Pulmonary artery endothelial cell (primary cell): ENCODE measurements at regions not wholly inside any gene's neighbourhood (a gene's known extent, or its start where the extent isn't known, plus 50 kb on each side); places are given as distances from the start of the nearest gene placed in this dataset.
"Not testable (repeated sequence)": the region's sequence is repeated elsewhere in the genome, so short reads cannot be mapped to it uniquely, and the experiment has no call there.

Source experiments
- DNase-seq: peaks from one replicate; pipeline ENCODE4 v3.0.0-alpha.2; 2011; ENCODE audit warnings: low read depth, low spot score

DNA sequence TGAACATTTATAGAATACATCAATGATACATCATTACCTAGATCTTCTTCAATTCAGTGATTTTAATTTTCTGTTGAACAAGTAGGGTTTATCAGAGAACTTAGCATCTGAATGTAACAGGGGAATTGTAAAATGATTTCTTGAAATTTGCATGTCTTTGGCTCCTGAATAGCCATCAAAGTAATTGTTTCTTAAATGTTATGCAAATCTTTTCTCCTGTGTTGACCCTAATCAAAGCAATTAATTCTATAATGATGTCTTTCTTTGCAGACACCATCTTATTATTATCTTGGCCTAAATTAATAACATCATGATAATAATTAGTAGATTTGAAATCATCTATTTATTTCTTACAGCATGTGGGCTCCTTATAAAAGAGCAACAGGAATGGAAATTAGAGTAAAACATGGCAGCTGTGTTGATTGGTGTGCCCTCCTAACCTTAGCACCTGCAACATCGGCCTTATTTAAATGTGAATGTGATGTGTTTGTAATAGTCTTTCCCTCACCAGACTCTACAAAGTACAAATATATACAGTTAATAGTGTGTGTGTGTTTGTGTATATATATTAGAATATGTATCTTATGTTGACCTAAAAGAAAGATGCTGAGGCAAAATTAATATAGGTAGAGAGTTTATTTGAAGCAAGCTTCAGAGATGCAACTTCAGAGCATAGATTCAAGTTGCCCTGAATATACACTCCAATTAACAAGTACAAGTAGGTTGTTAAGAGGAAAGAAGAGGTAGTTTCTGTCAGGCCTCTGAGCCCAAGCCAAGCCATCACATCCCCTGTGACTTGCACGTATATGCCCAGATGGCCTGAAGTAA, 328.0 kb upstream of the TECRL start:
- no peak for DNase-seq

DNA sequence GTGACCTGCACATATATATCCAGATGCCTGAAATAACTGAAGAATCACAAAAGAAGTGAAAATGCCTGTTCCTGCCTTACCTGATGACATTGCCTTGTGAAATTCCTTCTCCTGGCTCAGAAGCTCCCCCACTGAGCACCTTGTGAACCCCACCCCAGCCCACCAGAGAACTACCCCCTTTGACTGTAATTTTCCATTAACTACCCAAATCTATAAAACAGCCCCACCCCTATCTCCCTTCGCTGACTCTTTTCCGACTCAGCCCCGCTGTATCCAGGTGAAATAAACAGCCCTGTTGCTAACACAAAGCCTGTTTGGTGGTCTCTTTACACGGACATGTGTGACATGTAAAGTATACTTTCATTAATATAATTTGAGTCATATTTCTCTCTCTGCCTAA, 320.3 kb upstream of the TECRL start:
- no peak for DNase-seq

DNA sequence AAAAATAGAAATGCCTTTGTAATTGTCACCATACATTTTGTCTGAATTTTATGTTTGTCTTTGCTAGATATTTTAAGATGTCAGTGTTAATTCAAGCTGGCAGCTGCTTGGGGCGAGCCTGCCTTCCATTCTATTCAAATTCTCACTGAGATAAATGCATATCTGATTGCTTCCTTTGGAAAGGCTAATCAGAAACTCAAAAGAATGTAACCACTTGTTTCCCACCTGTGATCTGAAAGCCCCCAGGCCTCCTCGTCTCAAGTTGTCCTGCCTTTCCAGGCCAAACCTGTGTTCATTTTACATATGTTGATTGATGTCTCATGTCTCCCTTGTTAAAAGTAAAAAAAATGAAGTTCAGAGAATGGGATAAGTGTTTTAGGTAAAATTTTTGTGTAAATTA, 318.7 kb upstream of the TECRL start:
- DNase-seq = no peak

DNA sequence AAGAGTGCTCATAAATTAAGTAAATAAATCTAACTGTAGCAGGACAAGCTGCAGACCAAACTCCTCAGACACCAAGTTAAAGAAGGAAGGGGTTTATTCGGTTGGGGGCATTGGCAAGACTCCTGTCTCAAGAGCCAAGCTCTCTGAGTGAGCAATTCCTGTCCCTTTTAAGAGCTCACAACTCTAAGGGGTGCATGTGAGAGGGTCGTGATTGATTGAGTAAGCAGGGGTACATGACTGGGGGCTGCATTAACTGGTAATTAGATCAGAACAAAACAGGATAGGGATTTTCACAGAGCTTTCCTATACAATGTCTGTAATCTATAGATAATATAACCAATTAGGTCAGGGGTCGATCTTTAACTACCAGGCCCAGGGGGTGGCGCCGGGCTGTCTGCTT, 318.1 kb upstream of the TECRL start:
- not testable (repeated sequence) for DNase-seq

DNA sequence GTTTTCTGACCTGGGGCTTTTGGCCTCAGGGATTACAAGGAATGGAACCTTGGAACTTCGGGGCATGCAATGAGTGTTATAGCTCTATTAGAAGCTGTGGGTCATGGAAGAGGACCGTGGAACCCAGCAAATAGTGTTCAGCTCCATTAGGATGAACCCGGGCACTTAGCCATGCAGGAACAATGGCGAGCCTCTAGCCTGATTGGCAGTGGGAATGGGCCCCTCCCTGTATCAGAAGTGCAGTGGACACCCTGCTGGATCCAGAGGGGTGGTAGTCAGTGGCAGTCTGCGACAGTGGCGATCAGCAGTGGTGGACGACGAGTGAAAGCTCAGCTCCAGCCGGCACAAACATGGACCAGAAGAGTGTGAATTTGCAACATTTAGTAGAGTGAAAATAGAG, 315.4 kb upstream of the TECRL start:
- DNase-seq = no peak

DNA sequence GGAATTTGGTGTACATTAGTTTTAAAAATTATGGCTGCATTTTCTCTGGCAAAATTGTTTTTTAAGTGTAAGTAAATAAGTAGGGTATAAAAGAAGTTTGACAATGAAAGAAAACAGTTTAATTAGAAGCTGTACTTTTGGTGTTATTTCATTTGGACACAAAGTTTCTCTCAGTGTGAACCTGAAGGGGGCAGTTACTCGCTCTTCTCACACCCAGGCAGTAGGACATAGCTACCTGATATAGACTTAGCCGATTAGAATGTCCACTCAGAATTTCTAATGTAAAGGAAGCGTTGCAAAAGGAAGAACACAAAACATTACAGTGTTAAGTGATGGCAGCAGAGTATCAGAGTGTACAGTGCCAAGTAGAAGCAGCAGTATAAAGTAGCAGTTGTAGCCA, 311.9 kb upstream of the TECRL start:
- no peak for DNase-seq

DNA sequence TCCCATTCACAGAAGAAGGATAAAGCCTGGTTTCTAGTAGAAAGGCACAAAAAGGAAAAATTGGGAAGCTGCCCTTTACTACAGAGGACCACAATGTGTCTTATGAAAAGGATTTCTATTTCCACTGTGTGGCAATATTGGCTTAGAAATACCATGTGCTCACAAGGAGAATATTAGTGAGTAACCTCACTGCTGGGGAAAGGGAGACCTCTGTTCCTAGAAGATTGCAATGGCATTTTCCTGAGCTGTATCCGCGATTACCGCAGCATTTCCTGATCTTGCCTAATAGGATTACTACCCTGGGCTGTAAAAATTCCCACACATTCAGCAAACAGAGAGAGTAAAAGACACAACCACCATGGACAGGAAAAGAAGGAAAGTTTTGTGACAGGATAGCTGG, 308.8 kb upstream of the TECRL start:
- no peak for DNase-seq

DNA sequence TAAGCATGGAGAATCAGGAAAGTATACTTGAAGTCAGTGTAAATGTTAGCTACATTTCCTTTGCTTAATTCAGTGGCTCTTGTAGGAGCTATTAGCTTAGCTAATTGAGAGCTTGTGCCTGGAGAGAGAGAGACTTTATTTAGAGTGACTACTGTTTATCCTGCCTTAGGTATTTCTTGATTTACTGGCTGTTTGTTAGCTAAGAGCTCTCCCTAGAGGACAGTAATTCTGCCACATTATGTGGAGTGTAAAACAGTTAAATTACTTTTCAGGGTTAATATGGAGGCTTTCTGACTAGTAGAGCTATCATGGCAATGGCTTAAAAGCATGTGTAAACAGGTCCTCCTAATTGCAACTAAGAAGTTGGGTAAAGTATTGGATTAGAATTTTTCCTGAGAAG, 306.5 kb upstream of the TECRL start:
- DNase-seq = no peak

DNA sequence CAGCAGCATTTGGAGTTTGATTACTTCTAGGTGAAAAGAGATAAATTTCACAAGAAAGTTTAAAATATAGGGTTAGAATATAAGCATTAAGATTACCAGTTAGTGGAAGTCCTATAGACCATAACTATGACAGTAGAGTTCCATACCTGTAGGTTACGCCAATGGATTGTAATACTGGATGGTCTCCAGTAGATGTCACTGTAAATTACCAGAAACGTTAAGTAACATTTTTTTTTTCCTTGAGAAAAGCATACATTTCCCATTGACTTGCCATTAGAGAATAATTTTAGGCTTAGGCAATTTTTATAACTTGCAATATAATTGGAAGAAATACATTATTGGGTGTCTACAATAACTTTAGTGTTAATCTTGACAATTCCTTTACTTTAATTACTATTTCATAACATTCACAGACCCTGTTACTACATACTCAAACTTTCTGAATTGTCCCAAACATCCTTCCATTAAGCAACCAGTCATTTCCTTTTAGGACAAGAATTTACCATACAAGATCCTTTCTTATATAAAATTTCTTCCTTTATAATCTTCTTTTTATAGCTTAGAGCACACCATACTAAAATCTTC, 304.1 kb upstream of the TECRL start:
- DNase-seq = no peak

DNA sequence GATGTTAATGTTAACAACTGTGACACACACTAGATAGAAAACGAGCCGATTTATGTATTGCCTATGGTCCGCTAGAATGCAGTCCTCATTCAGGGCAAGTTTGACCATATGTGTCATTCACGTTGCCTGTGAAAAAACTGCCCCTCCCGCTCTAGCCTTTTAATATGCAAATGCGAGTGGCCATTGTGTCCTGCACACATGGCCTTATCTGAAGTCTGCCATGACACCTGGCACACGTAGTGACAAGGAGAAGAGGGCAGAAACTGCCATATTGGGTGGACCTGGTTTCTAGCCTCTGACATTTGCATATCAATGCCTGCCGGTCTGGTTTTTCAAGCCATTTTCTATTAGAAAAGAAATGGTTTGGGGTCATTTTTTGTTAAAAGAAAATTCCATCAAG, 303.3 kb upstream of the TECRL start:
- DNase-seq = no peak

DNA sequence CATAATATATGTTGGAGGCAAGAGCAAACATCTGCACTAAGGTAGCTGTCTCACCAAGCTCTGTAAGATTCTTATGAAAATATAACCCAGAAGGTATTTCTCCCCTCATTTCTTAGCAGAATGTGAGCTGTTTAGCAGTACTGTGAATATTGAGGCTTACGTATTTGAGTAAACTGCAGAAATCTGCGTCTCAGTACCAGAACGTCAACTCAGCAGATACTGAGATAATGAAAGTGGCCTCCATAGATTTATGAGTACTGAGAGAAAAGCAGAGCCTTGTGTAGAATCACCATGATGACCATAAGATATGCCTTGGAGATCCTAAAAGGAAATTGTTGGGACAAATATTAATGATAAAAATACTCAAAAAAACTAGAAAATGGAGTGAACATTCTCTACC, 296.7 kb upstream of the TECRL start:
- DNase-seq = no peak

DNA sequence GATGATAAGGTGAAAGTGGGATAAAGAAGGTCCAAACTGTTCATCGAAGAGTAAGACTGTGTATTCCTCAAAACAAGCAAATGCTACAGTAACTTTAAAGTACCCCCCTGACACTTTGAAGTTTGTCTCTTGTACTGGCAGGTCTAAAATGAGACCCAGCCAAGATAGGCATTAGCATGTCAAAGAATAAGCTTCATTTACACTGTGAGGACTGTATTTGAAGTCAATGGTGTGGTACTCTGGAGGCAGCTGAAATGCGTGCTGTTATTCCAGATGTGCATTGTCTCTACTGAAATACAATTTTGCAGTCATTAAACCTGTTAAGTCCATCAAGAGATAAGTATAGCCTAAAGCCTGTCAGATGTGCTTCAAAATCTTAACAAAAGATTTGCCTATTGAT, 288.9 kb upstream of the TECRL start:
- DNase-seq = no peak

DNA sequence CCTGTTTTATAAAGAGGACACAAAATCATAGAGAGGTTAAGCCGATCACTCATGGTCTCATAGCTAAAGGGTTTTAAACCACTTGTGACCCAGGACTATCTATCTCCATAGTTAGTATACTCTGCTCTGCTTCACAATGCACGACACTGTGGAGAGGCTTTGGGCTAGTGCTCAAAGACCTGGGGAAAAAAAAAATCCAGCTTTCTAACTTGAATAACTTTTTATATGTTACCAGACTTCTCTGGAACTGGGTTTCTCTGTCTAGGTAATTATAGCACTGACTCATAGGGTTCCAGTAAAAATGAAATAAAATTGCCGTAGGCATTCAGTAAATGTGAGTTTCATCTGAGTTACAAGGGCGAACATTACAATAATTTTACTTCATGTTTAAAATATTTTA, 273.7 kb upstream of the TECRL start:
- DNase-seq = no peak

DNA sequence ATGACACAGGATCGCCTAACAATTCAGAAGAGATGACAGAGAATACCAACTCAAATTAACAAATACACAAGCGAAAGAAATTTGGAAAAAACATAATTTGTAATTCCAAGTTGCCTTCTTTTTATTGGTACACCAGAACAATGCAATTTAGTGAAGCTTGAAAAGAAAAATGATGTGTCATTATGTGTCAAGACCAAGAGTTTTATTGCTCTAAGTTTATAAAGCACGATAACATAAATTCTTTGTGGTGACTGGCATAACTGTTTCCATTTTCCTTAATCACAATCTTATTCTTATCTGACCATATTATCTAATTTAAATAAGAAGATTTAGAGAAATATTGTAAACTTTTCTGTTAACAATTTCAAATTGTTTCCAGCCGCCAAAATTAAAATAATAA, 273.2 kb upstream of the TECRL start:
- no peak for DNase-seq

DNA sequence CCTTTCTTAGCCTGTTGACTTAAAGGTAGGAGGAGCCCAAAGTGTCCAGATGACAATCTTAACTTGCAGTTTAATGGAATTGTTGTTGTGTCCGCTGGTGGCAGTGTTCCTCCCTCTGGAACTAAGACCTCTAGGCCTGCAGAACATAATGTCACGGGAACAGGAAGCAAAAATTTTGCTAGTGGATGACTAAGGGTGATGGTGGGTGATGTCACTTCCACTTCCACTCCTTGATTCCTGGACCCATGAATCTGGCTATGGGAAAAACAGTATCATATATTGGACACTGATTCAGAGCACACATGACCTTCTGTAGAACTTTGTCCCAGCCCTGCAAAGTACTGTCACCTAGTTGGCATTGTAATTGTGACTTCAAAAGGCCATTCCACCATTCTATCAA, 263.9 kb upstream of the TECRL start:
- DNase-seq = not testable (repeated sequence)

DNA sequence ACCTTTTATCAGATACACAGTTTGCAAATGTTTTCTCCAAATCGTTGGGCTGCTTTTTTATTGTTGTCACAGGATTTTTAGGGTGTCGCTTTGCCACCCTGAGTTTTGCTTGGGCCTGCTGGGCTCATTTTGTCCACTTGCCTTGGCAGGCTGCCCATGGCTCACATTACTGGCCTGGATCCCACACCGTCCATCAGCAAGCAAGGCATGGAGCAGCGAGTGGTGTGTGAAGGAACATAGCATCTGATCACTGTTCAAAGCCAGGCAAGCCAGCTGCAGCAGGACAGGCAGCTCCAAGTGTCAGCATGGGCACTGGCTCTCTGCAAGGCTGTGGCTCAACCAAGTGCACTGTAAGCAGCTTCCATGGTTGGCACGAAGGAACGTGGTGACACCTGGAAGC, 261.4 kb upstream of the TECRL start:
- no peak for DNase-seq

DNA sequence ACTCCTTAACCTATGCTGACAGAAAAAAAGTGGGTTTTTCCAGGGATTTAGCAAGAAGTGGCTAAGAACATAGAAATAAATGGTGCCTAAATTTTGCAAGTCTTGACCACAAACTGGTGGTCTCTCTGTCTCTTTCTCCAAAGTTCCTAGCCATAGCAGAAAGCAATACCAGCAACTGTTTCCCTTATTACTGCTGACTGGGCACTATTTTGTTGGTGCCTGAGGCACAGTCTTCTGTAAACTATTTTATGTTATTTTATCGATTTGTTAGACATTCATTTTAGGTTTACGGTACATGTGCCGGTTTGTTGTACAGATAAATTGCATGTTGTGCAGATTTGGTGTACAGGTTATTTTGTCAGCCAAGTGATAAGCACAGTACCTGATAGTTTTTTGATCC, 234.6 kb upstream of the TECRL start:
- DNase-seq = no peak

DNA sequence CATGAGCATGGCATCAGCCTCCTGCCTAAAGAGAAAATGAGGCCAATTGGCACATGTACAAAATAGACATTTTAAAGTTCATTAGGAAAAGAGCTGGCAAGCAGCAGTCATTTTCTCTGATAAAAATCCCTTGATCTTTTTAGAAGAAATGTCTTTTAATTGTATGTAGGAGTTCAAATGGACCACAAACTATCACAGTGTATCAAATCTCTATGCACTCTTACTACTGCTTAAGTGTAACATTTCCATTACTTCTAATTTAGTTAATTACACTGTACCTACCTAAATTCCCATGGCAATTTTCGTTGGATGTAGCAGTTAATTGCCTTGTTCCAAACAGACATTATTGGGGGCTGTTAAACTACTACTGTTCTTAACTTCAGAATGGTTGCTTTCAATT, 233.7 kb upstream of the TECRL start:
- DNase-seq = no peak

DNA sequence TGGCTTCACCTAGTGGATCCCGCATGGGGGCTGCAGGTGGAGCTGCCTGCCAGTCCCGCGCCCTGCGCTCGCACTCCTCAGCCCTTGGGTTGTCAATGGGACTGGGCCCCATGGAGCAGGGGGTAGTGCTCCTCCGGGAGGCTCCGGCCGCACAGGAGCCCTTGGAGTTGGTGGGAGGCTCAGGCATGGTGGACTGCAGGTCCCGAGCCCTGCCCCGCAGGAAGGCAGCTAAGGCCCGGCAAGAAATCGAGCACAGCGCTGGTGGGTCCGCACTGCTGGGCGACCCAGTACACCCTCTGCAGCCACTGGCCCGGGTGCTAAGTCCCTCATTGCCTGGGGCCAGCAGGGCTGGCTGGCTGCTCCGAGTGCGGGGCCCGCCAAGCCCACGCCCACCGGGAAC, 231.2 kb upstream of the TECRL start:
- not testable (repeated sequence) for DNase-seq

DNA sequence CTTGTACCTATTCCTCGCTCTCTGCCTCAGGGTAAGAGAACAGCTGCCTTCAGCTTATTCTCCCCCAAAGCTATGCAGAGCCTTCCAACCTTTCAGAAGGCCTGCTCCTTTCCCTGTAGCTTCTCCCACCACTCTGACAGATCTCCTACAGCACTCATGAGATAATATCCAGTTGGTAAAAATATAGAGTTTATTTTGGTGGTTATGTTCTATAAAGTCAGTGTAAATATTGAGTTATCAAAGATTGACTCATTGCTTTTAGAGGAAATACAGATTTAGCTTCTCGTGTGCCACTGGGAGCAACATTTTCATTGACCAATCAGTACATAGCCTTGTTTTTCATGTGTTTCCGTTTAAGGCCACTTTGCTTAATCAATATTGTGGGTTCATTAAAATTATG, 216.2 kb upstream of the TECRL start:
- DNase-seq = no peak

DNA sequence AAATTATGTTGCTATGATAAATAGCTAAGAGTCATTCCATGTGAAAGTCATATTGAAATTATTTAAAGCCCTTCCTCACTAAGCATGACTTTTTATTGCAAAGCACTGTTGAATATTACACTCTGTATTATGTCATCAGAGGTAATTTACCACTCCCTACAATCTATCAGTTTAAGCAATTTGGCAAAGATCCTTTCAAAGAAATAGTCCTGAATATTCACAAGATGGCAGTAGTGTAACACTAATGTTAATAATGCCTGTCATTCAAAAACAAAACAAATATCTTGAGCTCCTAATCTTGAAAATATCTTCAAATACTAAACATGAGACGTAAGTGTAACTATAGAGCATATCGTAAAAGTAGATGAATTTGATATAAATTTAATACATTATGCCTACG, 208.6 kb upstream of the TECRL start:
- DNase-seq = no peak

DNA sequence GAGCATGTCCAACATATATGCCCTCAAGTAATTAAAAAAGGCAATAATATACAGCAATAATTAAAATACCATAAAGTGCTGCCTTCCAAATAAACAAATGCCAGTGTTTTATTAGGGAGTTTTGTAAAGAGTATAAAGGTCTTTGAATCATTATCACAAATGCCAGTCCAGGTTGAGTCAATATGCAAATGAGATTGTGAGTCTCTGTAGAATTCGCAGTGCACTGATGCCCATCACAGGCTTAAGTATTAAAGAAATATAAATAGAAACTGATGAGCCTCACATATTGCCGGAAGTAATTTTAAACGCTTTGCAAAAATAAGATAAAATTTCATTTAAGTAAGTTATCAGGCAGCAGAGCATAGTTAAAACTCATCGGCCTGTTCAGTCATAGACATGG, 205.0 kb upstream of the TECRL start:
- no peak for DNase-seq

DNA sequence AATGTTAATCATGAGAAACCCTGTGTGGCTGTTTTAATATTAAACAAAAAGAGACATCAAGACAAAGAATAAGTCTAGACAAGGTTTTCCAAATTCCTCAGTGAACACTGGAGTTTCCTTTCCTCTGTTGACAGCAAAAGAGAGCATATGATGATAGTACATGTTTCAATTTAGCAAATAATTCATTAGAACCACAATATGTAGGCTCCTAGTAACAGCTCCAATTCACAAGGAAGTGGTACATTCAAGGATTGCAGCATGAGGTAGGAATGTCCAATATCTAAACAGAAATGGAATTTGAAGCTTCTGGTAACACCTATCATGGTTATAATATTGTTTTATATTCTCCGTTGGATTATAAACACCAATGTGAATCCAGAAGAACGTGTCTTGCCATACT, 203.8 kb upstream of the TECRL start:
- no peak for DNase-seq

DNA sequence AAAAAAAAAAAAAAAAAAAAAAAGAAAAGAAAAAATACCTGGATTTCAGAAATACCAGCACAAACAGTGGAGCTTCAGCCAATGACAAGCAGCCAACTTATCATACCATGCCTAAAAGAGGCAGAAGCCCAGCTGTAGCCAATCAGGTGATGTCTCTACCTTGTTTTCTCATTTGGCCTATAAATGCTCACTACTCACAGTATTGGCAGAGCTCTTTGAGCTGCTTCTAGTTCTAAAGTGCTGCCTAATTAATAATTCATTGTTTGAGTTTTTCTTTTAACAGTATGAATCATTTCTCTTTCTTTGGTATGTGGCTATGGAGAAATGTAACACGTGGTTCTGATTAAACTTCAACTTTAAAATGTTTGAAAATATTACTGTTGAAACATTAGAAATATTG, 188.8 kb upstream of the TECRL start:
- DNase-seq = no peak
